Panc1 (cell line): ENCODE measurements at regions not wholly inside any gene's neighbourhood (a gene's known extent, or its start where the extent isn't known, plus 50 kb on each side); places are given as distances from the start of the nearest gene placed in this dataset.

Experiments
- ATAC-seq: fragments of 200-7000 bp; cut with Tn5 transposase; 2 replicates; pipeline ENCODE4 v1.9.1; 2020; ENCODE audit warnings: mild to moderate bottlenecking, moderate library complexity
- BruUV-seq: library from RNA; stranded (reverse); fragments of 400-500 nt; replicated peaks from 2 replicates; lab custom pipeline; 2021; lab: Mats Ljungman, UMichigan
- CTCF ChIA-PET: fragments of 300-600 bp; sonication (Branson Sonifier 250); formaldehyde crosslinking; loops from one replicate; lab custom pipeline; 2022; ENCODE audit warnings: antibody characterized with exemption; lab: Charles Lee
- POLR2A ChIA-PET: fragments of 300-600 bp; sonication (Branson Sonifier 250); formaldehyde crosslinking; loops from one replicate; lab custom pipeline; 2022; ENCODE audit warnings: antibody characterized with exemption; lab: Charles Lee
- DNase-seq: peaks from one replicate; pipeline ENCODE4 v3.0.0-alpha.2; 2010; ENCODE audit warnings: low read depth, low spot score
- H3K27ac ChIP-seq: 2 replicates; pipeline ENCODE4 v1.5.1; 2011; ENCODE audit warnings: mild to moderate bottlenecking, low read length, inconsistent platforms
- H3K27me3 ChIP-seq: fragments of 200-500 bp; sonication (Bioruptor generic); 2 replicates; pipeline ENCODE4 v1.6.0; 2014; ENCODE audit warnings: low read length, inconsistent platforms; ENCODE audit not compliant: control insufficient read depth, insufficient read depth
- H3K36me3 ChIP-seq: fragments of 200-500 bp; sonication (Bioruptor generic); 2 replicates; pipeline ENCODE4 v1.5.1; 2014; ENCODE audit warnings: inconsistent platforms, mild to moderate bottlenecking, low read length, moderate library complexity; ENCODE audit not compliant: control insufficient read depth, insufficient read depth
- H3K4me1 ChIP-seq: 2 replicates; pipeline ENCODE4 v1.5.1; 2011; ENCODE audit warnings: inconsistent platforms, mild to moderate bottlenecking, low read length, moderate library complexity; ENCODE audit not compliant: control insufficient read depth, insufficient read depth
- H3K4me3 ChIP-seq, 2 experiments: 2 replicates each; pipeline ENCODE4 v1.5.1; 2011 to 2012; ENCODE audit warnings: low read depth in 2 of 2, low read length in 2 of 2, mild to moderate bottlenecking in 2 of 2, inconsistent platforms in 1 of 2, moderate library complexity in 1 of 2
- H3K9me3 ChIP-seq: fragments of 200-500 bp; sonication (Bioruptor generic); 2 replicates; pipeline ENCODE4 v1.5.1; 2014; ENCODE audit warnings: low read depth, mild to moderate bottlenecking, inconsistent platforms, low read length, moderate library complexity; ENCODE audit not compliant: control insufficient read depth, insufficient read depth
- POLR2AphosphoS5 ChIP-seq: IDR thresholded peaks from 2 replicates; pipeline ENCODE4 v1.6.1; 2012; ENCODE audit warnings: mild to moderate bottlenecking, low read depth, low read length, moderate library complexity
- REST ChIP-seq, 2 experiments: IDR thresholded peaks; 2 replicates each; pipeline ENCODE4 v1.6.1; 2011 to 2012; ENCODE audit warnings: low read depth in 2 of 2, control low read depth in 1 of 2, low read length in 1 of 2, mild to moderate bottlenecking in 1 of 2, moderate library complexity in 1 of 2; ENCODE audit not compliant: insufficient read depth in 1 of 2
- SIN3A ChIP-seq: IDR thresholded peaks from 2 replicates; pipeline ENCODE4 v1.6.1; 2012; ENCODE audit warnings: low read depth, mild to moderate bottlenecking, low read length, moderate library complexity, borderline replicate concordance; ENCODE audit not compliant: insufficient read depth
- TCF7L2 ChIP-seq: IDR thresholded peaks from 2 replicates; pipeline ENCODE4 v1.6.1; 2011; ENCODE audit warnings: mild to moderate bottlenecking, low read depth, low read length, inconsistent platforms
- in situ Hi-C: cut with HindIII; loops from 2 replicates; pipeline ENCODE4 v1.10.0; 2016; ENCODE audit warnings: low sequenced_read_pairs, low pct_unique_long_range_greater_than_20kb
- intact Hi-C: fragments of 100-400 bp; cut with micrococcal nuclease; formaldehyde crosslinking; loops from one replicate; pipeline ENCODE4 v1.10.0; 2022; ENCODE audit not compliant: unreplicated experiment
- TF ChIP-seq, protein P1 (sequence below): fragments of 450-650 bp; IDR thresholded peaks from 2 replicates; pipeline ENCODE4 v1.5.1; 2017; ENCODE audit warnings: mild to moderate bottlenecking

DNA sequence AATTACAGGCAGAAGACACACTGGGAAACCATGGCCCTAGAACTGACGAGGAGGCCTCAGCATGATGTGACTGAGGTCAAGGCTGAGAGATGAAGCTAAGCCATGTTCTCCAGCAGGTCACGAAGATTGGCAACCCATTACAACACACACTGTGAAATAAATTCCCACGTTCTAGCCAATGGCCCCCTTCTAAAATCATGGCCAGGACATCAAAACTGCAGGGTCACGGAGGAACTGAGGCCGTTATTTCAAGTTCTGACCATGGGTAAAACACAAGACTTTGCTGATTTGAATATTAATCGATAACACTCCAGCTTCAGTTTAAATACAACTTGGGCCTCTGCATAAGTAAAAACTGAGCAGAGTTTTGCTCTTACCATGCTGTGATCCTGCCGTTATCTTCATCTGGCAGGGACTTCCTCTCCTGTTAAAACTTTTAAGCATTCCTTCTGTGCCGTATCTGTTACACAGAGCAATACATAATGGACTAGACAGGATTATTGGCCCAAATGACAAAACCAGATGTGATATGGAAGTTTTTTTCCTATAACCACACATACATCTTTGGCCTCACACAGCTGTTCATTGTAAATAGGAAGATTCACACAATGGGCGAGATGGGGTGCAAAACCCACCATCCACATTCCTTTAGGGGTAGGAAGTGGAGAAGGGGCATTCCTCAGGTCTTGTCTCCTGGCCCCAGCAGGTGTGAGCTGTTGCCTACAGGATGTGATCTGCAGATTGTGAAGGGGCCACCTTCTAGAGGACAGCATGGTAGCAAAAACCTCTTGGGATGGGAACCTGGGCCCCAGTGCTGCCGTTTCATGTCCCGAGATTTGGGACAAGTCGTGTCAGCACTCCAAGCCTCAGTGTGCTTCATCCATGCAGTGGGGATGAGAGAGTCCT lies 207.4 kb downstream of the OPA1 start:
- no peak for ATAC-seq
- intact Hi-C loops: no loop called here
- H3K4me1 ChIP-seq: no peaks in the 10 kb centered on the region; the same call in 1 of the 2 replicates
- BruUV-seq: no TSS peak
- CTCF ChIA-PET: no interaction called here
- no peaks in the 10 kb centered on the region for H3K27me3 ChIP-seq
- no peaks in the 10 kb centered on the region for H3K9me3 ChIP-seq
- H3K36me3 ChIP-seq: no peaks in the 10 kb centered on the region
- TF ChIP-seq POLR2AphosphoS5 (no peak), SIN3A (no peak), TCF7L2 (no peak), REST (IDR thresholded peaks at IDR 0.05; ENCODE audit: insufficient read depth in 1 of 2, low read depth in 2 of 2, low read length in 1 of 2) (no peak)
- TF ChIP-seq, protein P1, sequence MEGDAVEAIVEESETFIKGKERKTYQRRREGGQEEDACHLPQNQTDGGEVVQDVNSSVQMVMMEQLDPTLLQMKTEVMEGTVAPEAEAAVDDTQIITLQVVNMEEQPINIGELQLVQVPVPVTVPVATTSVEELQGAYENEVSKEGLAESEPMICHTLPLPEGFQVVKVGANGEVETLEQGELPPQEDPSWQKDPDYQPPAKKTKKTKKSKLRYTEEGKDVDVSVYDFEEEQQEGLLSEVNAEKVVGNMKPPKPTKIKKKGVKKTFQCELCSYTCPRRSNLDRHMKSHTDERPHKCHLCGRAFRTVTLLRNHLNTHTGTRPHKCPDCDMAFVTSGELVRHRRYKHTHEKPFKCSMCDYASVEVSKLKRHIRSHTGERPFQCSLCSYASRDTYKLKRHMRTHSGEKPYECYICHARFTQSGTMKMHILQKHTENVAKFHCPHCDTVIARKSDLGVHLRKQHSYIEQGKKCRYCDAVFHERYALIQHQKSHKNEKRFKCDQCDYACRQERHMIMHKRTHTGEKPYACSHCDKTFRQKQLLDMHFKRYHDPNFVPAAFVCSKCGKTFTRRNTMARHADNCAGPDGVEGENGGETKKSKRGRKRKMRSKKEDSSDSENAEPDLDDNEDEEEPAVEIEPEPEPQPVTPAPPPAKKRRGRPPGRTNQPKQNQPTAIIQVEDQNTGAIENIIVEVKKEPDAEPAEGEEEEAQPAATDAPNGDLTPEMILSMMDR: no peak
- no peak overlapping the region for H3K4me3 ChIP-seq
- no peak for DNase-seq
- H3K27ac ChIP-seq: no peak overlapping the region
- in situ Hi-C loops: no loop called here
- POLR2A ChIA-PET: no interaction called here

GRCh38 chr3:193801097-193801496 lies 208.1 kb downstream of the OPA1 start:
- Histone ChIP-seq H3K36me3 (no peaks in the 10 kb centered on the region), H3K4me3 (no peak overlapping the region), H3K9me3 (no peaks in the 10 kb centered on the region), H3K27me3 (no peaks in the 10 kb centered on the region), H3K27ac (no peak overlapping the region), H3K4me1 (peaks cover 3% of the 10 kb centered on the region; the same call in 1 of the 2 replicates)
- in situ Hi-C loops (no loop called here), intact Hi-C loops (no loop called here)
- no peak for TF ChIP-seq TCF7L2
- TF ChIP-seq, protein P1: no peak
- no peak for TF ChIP-seq POLR2AphosphoS5
- TF ChIP-seq REST (IDR thresholded peaks at IDR 0.05; ENCODE audit: insufficient read depth in 1 of 2, low read depth in 2 of 2, low read length in 1 of 2): no peak
- no peak for TF ChIP-seq SIN3A
- ATAC-seq: no peak
- ChIA-PET POLR2A (no interaction called here), CTCF (no interaction called here)
- no TSS peak for BruUV-seq
- no peak for DNase-seq
